Muscle of leg (tissue), 3 donors: ENCODE measurements at regions not wholly inside any gene's neighbourhood (a gene's known extent, or its start where the extent isn't known, plus 50 kb on each side); places are given as distances from the start of the nearest gene placed in this dataset.

ENCODE experiments used
- DNase-seq: peaks from one replicate; pipeline ENCODE4 v3.0.0; 2013
- H3K27ac ChIP-seq: one replicate; pipeline ENCODE4 v1.5.1; 2013; ENCODE audit warnings: mild to moderate bottlenecking, low read length, control low read depth
- H3K27me3 ChIP-seq: one replicate; pipeline ENCODE4 v1.6.1; 2013; ENCODE audit warnings: low read length; ENCODE audit not compliant: control insufficient read depth, insufficient read depth
- H3K36me3 ChIP-seq: one replicate; pipeline ENCODE4 v1.6.1; 2013; ENCODE audit warnings: low read length; ENCODE audit not compliant: control insufficient read depth, insufficient read depth
- H3K4me1 ChIP-seq: one replicate; pipeline ENCODE4 v1.6.1; 2013; ENCODE audit warnings: low read length; ENCODE audit not compliant: control insufficient read depth, insufficient read depth
- H3K4me3 ChIP-seq: one replicate; pipeline ENCODE4 v1.5.1; 2013; ENCODE audit warnings: low read length, control low read depth
- H3K9me3 ChIP-seq: replicated peaks from 2 replicates; pipeline ENCODE4 v1.6.1; 2013; ENCODE audit warnings: low read depth, low read length; ENCODE audit not compliant: control insufficient read depth
- WGBS: methylation state at CpG from one replicate; pipeline ENCODE4 v1.1.5; 2013; ENCODE audit warnings: missing lambda C conversion rate; ENCODE audit not compliant: insufficient coverage; 5-methylcytosine and 5-hydroxymethylcytosine counted together

- H3K36me3 ChIP-seq = no peaks in the 10 kb centered on the region
- H3K4me1 ChIP-seq = peaks cover 27% of the 10 kb centered on the region
- no peaks in the 10 kb centered on the region for H3K27me3 ChIP-seq
- peak; percentile 69 for DNase-seq
- no CpG with 5 or more reads among the region's 1 CpG for WGBS
- peaks cover 25% of the 10 kb centered on the region for H3K9me3 ChIP-seq
- no peak overlapping the region for H3K4me3 ChIP-seq
- H3K27ac ChIP-seq = no peak overlapping the region
Measured at GRCh38 chr2:43171789-43172188, 54.6 kb downstream of the ZFP36L2 start.

GRCh38 chr2:43170405-43171105 lies 55.9 kb downstream of the ZFP36L2 start:
- peaks cover 28% of the 10 kb centered on the region for H3K4me1 ChIP-seq
- no peak overlapping the region for H3K27ac ChIP-seq
- WGBS = 81% methylated on average over 17 of the region's 21 CpGs
- H3K4me3 ChIP-seq = no peak overlapping the region
- H3K9me3 ChIP-seq = peaks cover 15% of the 10 kb centered on the region
- DNase-seq = no peak
- H3K36me3 ChIP-seq = no peaks in the 10 kb centered on the region
- no peaks in the 10 kb centered on the region for H3K27me3 ChIP-seq

GRCh38 chr2:43169987-43170386 lies 56.4 kb downstream of the ZFP36L2 start:
- DNase-seq = no peak
- Histone ChIP-seq H3K4me1 (peaks cover 28% of the 10 kb centered on the region), H3K27me3 (no peaks in the 10 kb centered on the region), H3K36me3 (no peaks in the 10 kb centered on the region), H3K4me3 (no peak overlapping the region), H3K9me3 (peaks cover 9% of the 10 kb centered on the region), H3K27ac (no peak overlapping the region)
- 59% methylated on average over 4 of the region's 9 CpGs for WGBS

- H3K27ac ChIP-seq = peak overlapping the region; percentile 60
- H3K4me3 ChIP-seq = no peak overlapping the region
- peaks cover 28% of the 10 kb centered on the region for H3K4me1 ChIP-seq
- 61% methylated on average over 19 of the region's 24 CpGs for WGBS
- peaks cover 3% of the 10 kb centered on the region for H3K9me3 ChIP-seq
- H3K36me3 ChIP-seq = no peaks in the 10 kb centered on the region
- H3K27me3 ChIP-seq = no peaks in the 10 kb centered on the region
- DNase-seq = no peak
Measured at GRCh38 chr2:43169099-43169945, 57.1 kb downstream of the ZFP36L2 start.

- WGBS = 100% methylated on average over 1 of the region's 1 CpG
- Histone ChIP-seq H3K27ac (no peak overlapping the region), H3K9me3 (no peaks in the 10 kb centered on the region), H3K4me1 (peaks cover 24% of the 10 kb centered on the region), H3K4me3 (no peak overlapping the region), H3K36me3 (no peaks in the 10 kb centered on the region), H3K27me3 (no peaks in the 10 kb centered on the region)
- DNase-seq = no peak
Measured at GRCh38 chr2:43168016-43168369, 58.4 kb downstream of the ZFP36L2 start.

- Histone ChIP-seq H3K4me1 (peaks cover 20% of the 10 kb centered on the region), H3K9me3 (no peaks in the 10 kb centered on the region), H3K4me3 (no peak overlapping the region), H3K36me3 (no peaks in the 10 kb centered on the region), H3K27ac (no peak overlapping the region), H3K27me3 (no peaks in the 10 kb centered on the region)
- no peak for DNase-seq
- WGBS = 86% methylated on average over 1 of the region's 9 CpGs
Measured at GRCh38 chr2:43165378-43166069, 60.9 kb downstream of the ZFP36L2 start.

- H3K4me1 ChIP-seq = peaks cover 18% of the 10 kb centered on the region
- DNase-seq = no peak
- WGBS = 94% methylated on average over 3 of the region's 10 CpGs
Measured at GRCh38 chr2:43164686-43165085, 61.7 kb downstream of the ZFP36L2 start.

GRCh38 chr2:43163584-43164270 lies 62.7 kb downstream of the ZFP36L2 start:
- H3K27ac ChIP-seq = no peak overlapping the region
- no peaks in the 10 kb centered on the region for H3K9me3 ChIP-seq
- WGBS = 74% methylated on average over 5 of the region's 6 CpGs
- H3K4me1 ChIP-seq = peaks cover 19% of the 10 kb centered on the region
- H3K27me3 ChIP-seq = no peaks in the 10 kb centered on the region
- no peaks in the 10 kb centered on the region for H3K36me3 ChIP-seq
- no peak for DNase-seq
- no peak overlapping the region for H3K4me3 ChIP-seq

More at GRCh38 chr2:43164686-43165085, 61.7 kb downstream of the ZFP36L2 start:
- H3K36me3 ChIP-seq = no peaks in the 10 kb centered on the region
- no peaks in the 10 kb centered on the region for H3K9me3 ChIP-seq
- no peaks in the 10 kb centered on the region for H3K27me3 ChIP-seq
- no peak overlapping the region for H3K27ac ChIP-seq
- H3K4me3 ChIP-seq = no peak overlapping the region

GRCh38 chr2:43162511-43162776 lies 64.0 kb downstream of the ZFP36L2 start:
- no peak for DNase-seq
- peaks cover 26% of the 10 kb centered on the region for H3K4me1 ChIP-seq
- 100% methylated on average over 2 of the region's 4 CpGs for WGBS

More at GRCh38 chr2:43162511-43162776, 64.0 kb downstream of the ZFP36L2 start:
- Histone ChIP-seq H3K27ac (no peak overlapping the region), H3K4me3 (no peak overlapping the region), H3K36me3 (no peaks in the 10 kb centered on the region), H3K9me3 (no peaks in the 10 kb centered on the region), H3K27me3 (no peaks in the 10 kb centered on the region)
